GM20431 (cell line): ENCODE measurements at regions not wholly inside any gene's neighbourhood (a gene's known extent, or its start where the extent isn't known, plus 50 kb on each side); places are given as distances from the start of the nearest gene placed in this dataset.

Source experiments
- in situ Hi-C: fragments of 300-500 bp; cut with MseI, MboI; formaldehyde crosslinking; loops from one replicate; pipeline ENCODE4 v1.15.0; 2020; ENCODE audit warnings: low sequenced_read_pairs; ENCODE audit not compliant: unreplicated experiment

DNA sequence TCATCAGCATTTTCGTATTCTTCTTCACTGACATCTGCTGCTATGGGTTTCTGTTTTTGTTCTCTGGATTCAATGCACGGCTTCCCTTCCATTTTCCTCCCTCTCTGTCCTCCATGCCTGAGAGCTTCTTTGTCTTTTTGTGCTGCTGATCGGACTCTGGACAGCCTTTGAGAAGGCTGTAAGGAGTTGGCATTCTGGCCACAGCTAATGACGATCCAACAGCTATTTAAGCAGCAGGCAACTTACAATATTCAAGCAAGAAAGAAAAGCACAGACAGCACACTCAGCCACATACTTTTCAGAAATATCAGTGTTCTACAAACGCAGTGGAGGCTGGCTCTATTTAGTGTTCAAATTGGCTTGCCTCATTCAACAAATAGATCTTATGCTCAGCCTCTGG lies 60.9 kb upstream of the ZC3H12C start:
- in situ Hi-C loops = no loop called here

DNA sequence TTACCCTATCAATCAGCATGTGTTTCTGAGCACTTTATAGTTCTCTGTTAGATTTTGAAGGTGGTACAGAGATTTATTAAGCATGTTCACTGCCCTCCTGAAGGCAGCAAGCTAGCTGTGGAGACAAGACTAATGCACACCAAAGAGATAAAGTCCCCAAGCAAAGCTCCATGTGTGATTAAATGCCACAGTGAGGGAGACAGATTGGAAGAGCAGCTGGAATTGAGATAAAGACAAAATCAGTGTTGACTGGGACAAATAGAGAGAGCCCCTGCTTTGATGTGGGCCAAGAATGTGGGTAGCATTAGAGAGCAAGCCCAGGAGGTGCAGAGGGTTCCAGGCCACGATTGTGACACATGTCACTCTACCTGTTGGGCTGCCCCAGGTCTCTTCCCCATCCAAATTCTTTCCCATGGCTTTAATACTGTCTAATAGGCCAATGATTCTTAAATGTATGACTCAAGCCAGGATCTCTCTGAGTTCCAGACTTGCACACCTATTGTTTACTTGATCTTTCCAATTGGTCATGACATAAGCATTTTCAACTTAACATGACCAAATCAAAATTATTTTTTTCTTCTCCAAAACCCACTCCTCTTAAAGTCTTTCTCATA lies 60.1 kb upstream of the ZC3H12C start:
- in situ Hi-C loops = no loop called here

DNA sequence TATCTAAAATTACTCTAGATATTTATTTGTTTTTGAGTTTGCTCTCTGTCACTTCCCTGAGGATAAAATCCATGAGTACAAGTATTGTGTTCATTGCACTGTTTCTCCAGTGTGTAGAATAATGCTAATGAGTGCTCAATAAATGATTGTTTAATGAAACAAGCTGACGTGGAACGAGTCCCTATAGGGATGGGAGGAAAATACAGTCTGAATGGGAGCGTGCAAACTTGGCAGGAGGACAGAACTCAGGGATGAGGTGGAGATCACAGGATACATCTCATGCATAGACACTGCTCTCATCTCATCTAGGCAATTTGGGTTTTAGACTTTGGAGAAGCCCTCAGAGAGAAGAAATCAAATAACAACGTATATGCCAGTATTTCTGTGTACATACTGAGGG lies 58.4 kb upstream of the ZC3H12C start:
- in situ Hi-C loops = no loop called here

DNA sequence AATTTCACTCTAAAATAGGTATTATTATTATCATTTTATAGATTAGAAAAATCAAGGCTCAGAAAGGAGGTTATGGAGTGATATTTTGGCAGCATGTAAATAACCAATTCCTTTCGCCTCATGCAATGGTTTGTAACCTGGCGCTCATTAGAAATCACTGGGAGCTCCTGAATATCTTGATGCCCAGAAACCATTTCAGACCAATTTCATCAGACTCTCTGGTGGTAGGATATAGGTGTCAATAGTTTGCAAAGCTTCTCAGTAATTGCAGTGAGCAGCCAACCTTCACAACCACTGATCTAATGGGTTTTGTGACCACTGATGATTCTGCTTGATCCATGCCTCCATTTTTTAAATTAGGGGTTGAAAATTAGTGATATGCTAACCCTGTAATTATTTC lies 57.8 kb upstream of the ZC3H12C start:
- in situ Hi-C loops = no loop called here

DNA sequence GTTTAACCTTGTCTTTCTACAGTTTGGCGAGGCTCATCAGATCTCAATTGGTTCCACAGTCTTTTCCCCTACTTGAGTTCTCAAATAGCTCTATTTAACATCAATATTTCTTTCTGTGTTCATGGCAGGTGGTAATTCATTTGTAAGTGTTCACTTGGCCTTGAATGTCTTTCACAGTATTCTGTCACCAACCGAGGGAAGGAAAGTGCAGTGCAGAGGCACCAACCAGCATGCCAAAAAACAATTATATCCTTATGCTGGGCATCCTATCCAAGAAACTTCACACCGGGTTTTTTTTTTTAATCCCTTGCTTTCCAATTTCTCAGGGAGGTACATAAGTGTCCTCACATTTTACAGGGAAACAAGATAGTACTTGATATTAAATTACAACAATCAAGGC lies 55.0 kb upstream of the ZC3H12C start:
- in situ Hi-C loops = no loop called here
